ENCODE measurements at regions not wholly inside any gene's neighbourhood (a gene's known extent, or its start where the extent isn't known, plus 50 kb on each side); places are given as distances from the start of the nearest gene placed in this dataset.

DNA sequence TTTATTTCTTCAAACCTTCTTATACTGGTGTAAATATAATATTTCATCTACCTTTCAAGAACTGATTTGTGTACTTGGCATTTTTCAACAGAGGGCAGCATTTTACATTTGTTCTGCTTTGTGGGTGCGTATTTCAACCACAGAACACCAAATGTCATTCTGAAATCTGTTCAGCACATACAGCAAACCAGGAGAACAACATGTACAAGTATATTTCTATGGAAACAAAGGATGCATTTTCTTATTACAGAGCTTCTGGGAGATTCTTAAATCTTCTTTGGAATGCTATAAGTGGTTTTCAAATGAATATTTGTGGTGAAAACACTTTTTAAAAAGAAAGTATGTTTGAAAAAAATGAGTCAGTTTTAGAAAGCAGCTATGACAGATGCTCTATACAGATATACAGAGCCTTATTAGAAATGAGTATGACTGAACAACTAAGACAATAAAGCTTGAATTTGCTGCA is 946.0 kb downstream of the FAM181B start:
- Histone ChIP-seq H3K9ac (ENCODE audit: extremely low read depth, insufficient read length, low read length) (no peak overlapping the region), H3T11ph (ENCODE audit: low read length) (no peak overlapping the region), H3K14ac (ENCODE audit: insufficient read depth, low read length) (no peak overlapping the region), H4K91ac (ENCODE audit: insufficient read length, low read depth, low read length) (no peak overlapping the region), H3K56ac (ENCODE audit: insufficient read length, low read depth, low read length) (no peak overlapping the region), H4K8ac (replicated peaks; ENCODE audit: insufficient read length, low read depth, low read length) (no peak overlapping the region), H4K5ac (ENCODE audit: insufficient read length, low read depth, low read length) (no peak overlapping the region), H4K20me1 (ENCODE audit: control insufficient read depth, insufficient read depth, insufficient read length) (no peaks in the 10 kb centered on the region), H3K9me3 (ENCODE audit: control insufficient read depth, low read depth, low read length) (no peaks in the 10 kb centered on the region), H3K79me1 (ENCODE audit: insufficient read depth, low read depth, low read length, poor library complexity, severe bottlenecking) (no peaks in the 10 kb centered on the region), H2BK15ac (ENCODE audit: low read depth, low read length) (no peak overlapping the region), H3K79me2 (ENCODE audit: insufficient read depth, low read length) (no peaks in the 10 kb centered on the region), H3K4ac (ENCODE audit: low read depth, low read length) (no peak overlapping the region), H3K23ac (ENCODE audit: insufficient read length, low read depth, low read length) (no peak overlapping the region), H3K27me3 (ENCODE audit: insufficient read depth, low read length) (no peaks in the 10 kb centered on the region), H3K23me2 (ENCODE audit: insufficient read length, low read depth, low read length, poor library complexity, severe bottlenecking) (no peaks in the 10 kb centered on the region), H2AK5ac (ENCODE audit: insufficient read length, low read length) (no peak overlapping the region), H2BK120ac (ENCODE audit: low read depth, low read length, poor library complexity, severe bottlenecking) (no peak overlapping the region), H2AFZ (ENCODE audit: low read length) (no peak overlapping the region), H3K4me1 (ENCODE audit: insufficient read depth, low read length) (no peaks in the 10 kb centered on the region), H3K18ac (ENCODE audit: insufficient read length, low read depth, low read length) (no peak overlapping the region), H3K4me2 (ENCODE audit: insufficient read depth, insufficient read length, low read length) (no peak overlapping the region), H2BK20ac (ENCODE audit: low read depth, low read length, poor library complexity, severe bottlenecking) (no peak overlapping the region), H2BK12ac (ENCODE audit: insufficient read length, low read depth, low read length) (no peak overlapping the region), H3K27ac (ENCODE audit: insufficient read length, low read depth, low read length) (no peak overlapping the region), H2BK5ac (ENCODE audit: insufficient read length, low read length) (no peak overlapping the region)
- no peaks in the 10 kb centered on the region for H3K27me3 Mint-ChIP-seq (ENCODE audit: low read depth)
- no peak overlapping the region for H3K4me3 Mint-ChIP-seq
- H3K9me3 Mint-ChIP-seq, result peaks cover 0 to 2% of the 10 kb centered on the region in 2 experiments; a peak in 1 of 5 replicates
- no peak for DNase-seq
- TF ChIP-seq, protein P1, sequence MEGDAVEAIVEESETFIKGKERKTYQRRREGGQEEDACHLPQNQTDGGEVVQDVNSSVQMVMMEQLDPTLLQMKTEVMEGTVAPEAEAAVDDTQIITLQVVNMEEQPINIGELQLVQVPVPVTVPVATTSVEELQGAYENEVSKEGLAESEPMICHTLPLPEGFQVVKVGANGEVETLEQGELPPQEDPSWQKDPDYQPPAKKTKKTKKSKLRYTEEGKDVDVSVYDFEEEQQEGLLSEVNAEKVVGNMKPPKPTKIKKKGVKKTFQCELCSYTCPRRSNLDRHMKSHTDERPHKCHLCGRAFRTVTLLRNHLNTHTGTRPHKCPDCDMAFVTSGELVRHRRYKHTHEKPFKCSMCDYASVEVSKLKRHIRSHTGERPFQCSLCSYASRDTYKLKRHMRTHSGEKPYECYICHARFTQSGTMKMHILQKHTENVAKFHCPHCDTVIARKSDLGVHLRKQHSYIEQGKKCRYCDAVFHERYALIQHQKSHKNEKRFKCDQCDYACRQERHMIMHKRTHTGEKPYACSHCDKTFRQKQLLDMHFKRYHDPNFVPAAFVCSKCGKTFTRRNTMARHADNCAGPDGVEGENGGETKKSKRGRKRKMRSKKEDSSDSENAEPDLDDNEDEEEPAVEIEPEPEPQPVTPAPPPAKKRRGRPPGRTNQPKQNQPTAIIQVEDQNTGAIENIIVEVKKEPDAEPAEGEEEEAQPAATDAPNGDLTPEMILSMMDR (conservative IDR thresholded peaks at IDR 0.05), result peak; percentile 25; the same call in 1 of the 3 replicates
- no CpG with 5 or more reads among the region's 1 CpG for WGBS (ENCODE audit: extremely low coverage, insufficient read length, low lambda C conversion rate)
- H3K36me3 Mint-ChIP-seq (ENCODE audit: insufficient read depth in 1 of 3, low read depth in 3 of 3), result no peaks in the 10 kb centered on the region
- no peak overlapping the region for H3K27ac Mint-ChIP-seq
- H3K4me1 Mint-ChIP-seq, result peaks cover 5% of the 10 kb centered on the region in 2 experiments

Data from H9 (cell line).